ENCODE measurements at regions not wholly inside any gene's neighbourhood (a gene's known extent, or its start where the extent isn't known, plus 50 kb on each side); places are given as distances from the start of the nearest gene placed in this dataset.

GRCh38 chr2:238785528-238785860 is 62.4 kb upstream of the TWIST2 start:
- Histone ChIP-seq H3K27me3 (ENCODE audit: control insufficient read depth in 2 of 2, insufficient read depth in 2 of 2, low read length in 2 of 2) (no peaks in the 10 kb centered on the region), H3K4me1 (ENCODE audit: control insufficient read depth in 1 of 2, insufficient read depth in 2 of 2, low read length in 2 of 2) (no peaks in the 10 kb centered on the region), H2AFZ (ENCODE audit: insufficient read depth, low read depth, low read length, poor library complexity, severe bottlenecking) (no peak overlapping the region), H3K9me3 (replicated peaks in 1 of 2; ENCODE audit: control insufficient read depth in 1 of 2, insufficient read depth in 1 of 2, low read length in 2 of 2) (peaks cover 0 to 10% of the 10 kb centered on the region in 2 donors), H4K20me1 (ENCODE audit: insufficient read depth, low read length) (no peaks in the 10 kb centered on the region), H3K36me3 (replicated peaks in 1 of 2; ENCODE audit: control insufficient read depth in 1 of 2, insufficient read depth in 2 of 2, low read length in 2 of 2) (no peaks in the 10 kb centered on the region), H3K79me2 (ENCODE audit: insufficient read depth, low read length) (no peaks in the 10 kb centered on the region), H3K4me3 (replicated peaks in 1 of 3; ENCODE audit: low read depth in 2 of 3, low read length in 3 of 3) (no peak overlapping the region), H3K27ac (ENCODE audit: low read depth in 1 of 2, low read length in 2 of 2) (no peak overlapping the region), H3K4me2 (replicated peaks; ENCODE audit: extremely low read depth, low read length, poor library complexity, severe bottlenecking) (no peak overlapping the region), H3K9ac (ENCODE audit: insufficient read depth, low read length, poor library complexity, severe bottlenecking) (no peak overlapping the region)
- intact Hi-C loops (cut with micrococcal nuclease), result loop anchor here (5.0 to 10.0 kb wide), 2 partner anchors 63 to 431 kb away; no protein-coding TSS in a partner anchor
- Mint-ChIP-seq H3K4me3 (no peak overlapping the region), H3K27me3 (ENCODE audit: low read depth in 3 of 3) (peaks cover 0 to 7% (median 1%) of the 10 kb centered on the region in 3 donors), H3K27ac (no peak overlapping the region), H3K36me3 (no peaks in the 10 kb centered on the region), H3K9me3 (peaks cover 4 to 21% (median 14%) of the 10 kb centered on the region in 7 donors), H3K4me1 (peaks cover 6% of the 10 kb centered on the region)
- DNase-seq, result no peak
- TF ChIP-seq CTCF (IDR thresholded peaks at IDR 0.05), result no peak
- WGBS (ENCODE audit: insufficient coverage), result 89% methylated on average over 6 of the region's 9 CpGs

GRCh38 chr2:238786379-238786778 is 61.5 kb upstream of the TWIST2 start:
- no peaks in the 10 kb centered on the region for H3K4me1 ChIP-seq (ENCODE audit: control insufficient read depth in 1 of 2, insufficient read depth in 2 of 2, low read length in 2 of 2)
- no peaks in the 10 kb centered on the region for H3K36me3 Mint-ChIP-seq
- no peak overlapping the region for H2AFZ ChIP-seq (ENCODE audit: insufficient read depth, low read depth, low read length, poor library complexity, severe bottlenecking)
- intact Hi-C loops (cut with micrococcal nuclease), result loop anchor here (5.0 to 10.0 kb wide), 2 partner anchors 64 to 432 kb away; no protein-coding TSS in a partner anchor
- 95% methylated on average over 5 of the region's 9 CpGs for WGBS (ENCODE audit: insufficient coverage)
- H3K4me2 ChIP-seq (replicated peaks; ENCODE audit: extremely low read depth, low read length, poor library complexity, severe bottlenecking), result no peak overlapping the region
- H3K9me3 Mint-ChIP-seq, result peaks cover 0 to 12% (median 9%) of the 10 kb centered on the region in 7 donors
- peaks cover 6% of the 10 kb centered on the region for H3K4me1 Mint-ChIP-seq
- no peak overlapping the region for H3K4me3 Mint-ChIP-seq
- H3K27ac ChIP-seq (ENCODE audit: low read depth in 1 of 2, low read length in 2 of 2), result no peak overlapping the region
- TF ChIP-seq CTCF (IDR thresholded peaks at IDR 0.05), result no peak
- peaks cover 0 to 1% of the 10 kb centered on the region in 2 donors for H3K9me3 ChIP-seq (replicated peaks in 1 of 2; ENCODE audit: control insufficient read depth in 1 of 2, insufficient read depth in 1 of 2, low read length in 2 of 2)
- H3K9ac ChIP-seq (ENCODE audit: insufficient read depth, low read length, poor library complexity, severe bottlenecking), result no peak overlapping the region
- no peaks in the 10 kb centered on the region for H4K20me1 ChIP-seq (ENCODE audit: insufficient read depth, low read length)
- H3K27me3 Mint-ChIP-seq (ENCODE audit: low read depth in 3 of 3), result peaks cover 0 to 7% (median 1%) of the 10 kb centered on the region in 3 donors
- no peaks in the 10 kb centered on the region for H3K79me2 ChIP-seq (ENCODE audit: insufficient read depth, low read length)
- H3K27me3 ChIP-seq (ENCODE audit: control insufficient read depth in 2 of 2, insufficient read depth in 2 of 2, low read length in 2 of 2), result no peaks in the 10 kb centered on the region
- no peak overlapping the region for H3K4me3 ChIP-seq (replicated peaks in 1 of 3; ENCODE audit: low read depth in 2 of 3, low read length in 3 of 3)
- no peaks in the 10 kb centered on the region for H3K36me3 ChIP-seq (replicated peaks in 1 of 2; ENCODE audit: control insufficient read depth in 1 of 2, insufficient read depth in 2 of 2, low read length in 2 of 2)
- H3K27ac Mint-ChIP-seq, result no peak overlapping the region
- no peak for DNase-seq

Data from CD14-positive monocyte (primary cell).